NK-92 (cell line): ENCODE measurements at regions not wholly inside any gene's neighbourhood (a gene's known extent, or its start where the extent isn't known, plus 50 kb on each side); places are given as distances from the start of the nearest gene placed in this dataset.

Experiments used
- DNase-seq: peaks from one replicate; lab custom pipeline; 2025; ENCODE audit not compliant: unreplicated experiment; lab: John Stamatoyannopoulos, UW

DNA sequence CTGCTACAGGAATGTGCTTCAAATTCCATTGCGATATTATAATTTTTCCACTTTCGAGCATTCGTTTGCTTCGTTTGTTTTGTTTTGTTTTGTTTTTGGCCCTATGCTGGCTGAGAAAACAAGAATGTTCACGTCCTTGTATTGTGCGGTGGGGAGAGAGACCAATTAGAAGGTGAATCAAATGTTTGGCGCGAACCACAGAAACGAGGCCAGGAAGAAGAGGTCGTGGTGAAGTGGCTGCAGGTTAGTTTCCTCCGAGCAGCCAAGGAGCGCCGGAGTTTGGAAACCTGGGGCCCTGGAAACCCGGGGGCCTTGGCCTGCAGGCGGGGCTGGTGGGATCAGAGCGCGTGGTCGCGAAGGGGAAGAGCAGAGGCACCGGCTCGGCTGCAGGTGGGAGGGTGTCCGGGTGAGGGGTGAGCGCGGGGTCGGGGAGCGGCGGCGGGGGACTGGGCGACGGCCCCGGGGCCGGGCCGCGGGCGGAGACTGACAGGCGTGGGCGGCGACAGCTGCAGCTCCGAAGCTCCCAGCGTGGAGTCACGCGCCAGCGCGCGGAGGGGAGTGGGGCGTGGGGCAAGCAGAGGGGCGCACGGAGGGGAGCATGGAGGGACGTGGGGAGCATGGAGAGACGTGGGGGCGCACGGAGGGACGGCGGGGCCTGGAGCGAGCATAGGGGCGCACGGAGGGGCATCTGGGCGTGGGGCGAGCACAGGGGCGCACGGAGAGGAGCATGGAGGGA, 141.5 kb upstream of the PDE10A start:
- DNase-seq: no peak

DNA sequence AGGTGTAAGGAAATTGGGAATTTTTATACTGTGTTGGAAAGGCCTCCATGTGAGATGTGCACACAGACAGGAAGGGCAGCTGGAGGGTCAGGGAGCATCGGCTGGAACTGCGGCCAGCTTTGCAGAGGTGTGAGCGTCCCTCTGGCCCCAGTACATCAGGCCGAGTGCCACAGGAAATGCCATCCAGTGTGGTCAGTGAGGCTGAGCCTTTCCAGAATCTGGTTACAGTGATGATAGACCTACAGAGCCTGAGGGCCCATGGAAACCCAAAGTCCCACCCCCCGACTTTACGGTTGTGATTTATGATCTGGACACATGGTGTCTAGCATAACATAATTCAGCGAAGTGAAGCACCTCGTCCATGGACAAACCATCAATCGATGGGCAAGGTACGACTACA, 137.3 kb upstream of the PDE10A start:
- DNase-seq: no peak

- no peak for DNase-seq
Measured at GRCh38 chr6:165799391-165800153, 136.5 kb upstream of the PDE10A start.

DNA sequence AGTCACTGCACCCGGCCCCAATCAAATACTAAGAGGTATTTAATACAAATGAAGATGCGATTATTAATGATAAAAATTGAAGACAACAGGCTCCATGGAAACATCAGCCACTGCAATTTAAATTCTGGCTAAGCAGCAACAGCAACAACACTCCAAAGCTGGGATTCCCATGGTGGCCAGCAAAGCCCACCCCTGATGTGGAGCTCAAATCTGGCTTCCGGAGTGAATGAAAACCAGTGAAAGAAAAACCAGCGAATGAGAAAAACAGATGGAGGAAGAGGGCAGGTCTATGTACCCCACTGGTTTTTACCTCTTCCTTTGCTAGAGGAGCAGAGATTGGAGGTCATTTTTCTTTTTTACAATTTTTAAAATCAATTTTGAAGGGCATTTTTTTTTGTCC, 135.9 kb upstream of the PDE10A start:
- DNase-seq: no peak

GRCh38 chr6:165794179-165794601, 131.1 kb upstream of the PDE10A start:
- DNase-seq: no peak

- no peak for DNase-seq
Measured at GRCh38 chr6:165793287-165793825, 130.3 kb upstream of the PDE10A start.

GRCh38 chr6:165791876-165792437, 128.9 kb upstream of the PDE10A start:
- DNase-seq: no peak

- no peak for DNase-seq
Measured at GRCh38 chr6:165791306-165791705, 128.3 kb upstream of the PDE10A start.

- no peak for DNase-seq
Measured at GRCh38 chr6:165782812-165783211, 119.8 kb upstream of the PDE10A start.

DNA sequence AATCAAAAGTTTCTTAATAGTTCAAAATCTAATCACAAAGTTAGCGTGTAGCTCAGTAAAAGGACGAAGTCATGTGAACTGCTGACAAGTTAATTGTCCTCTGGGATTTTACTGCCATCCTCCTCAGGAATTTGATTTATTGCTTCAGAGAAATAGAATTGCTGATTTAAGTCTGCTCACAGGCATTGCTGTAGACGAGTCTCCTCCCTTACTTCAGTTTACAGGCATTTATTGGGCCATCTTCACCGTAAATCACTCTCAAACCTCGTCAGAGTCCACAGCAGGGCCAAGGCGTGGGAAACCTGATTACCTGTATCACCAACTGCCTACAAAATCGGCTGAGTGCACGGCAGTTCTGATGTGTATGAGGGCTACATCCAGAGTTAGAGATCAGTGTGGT, 119.1 kb upstream of the PDE10A start:
- DNase-seq: no peak

DNA sequence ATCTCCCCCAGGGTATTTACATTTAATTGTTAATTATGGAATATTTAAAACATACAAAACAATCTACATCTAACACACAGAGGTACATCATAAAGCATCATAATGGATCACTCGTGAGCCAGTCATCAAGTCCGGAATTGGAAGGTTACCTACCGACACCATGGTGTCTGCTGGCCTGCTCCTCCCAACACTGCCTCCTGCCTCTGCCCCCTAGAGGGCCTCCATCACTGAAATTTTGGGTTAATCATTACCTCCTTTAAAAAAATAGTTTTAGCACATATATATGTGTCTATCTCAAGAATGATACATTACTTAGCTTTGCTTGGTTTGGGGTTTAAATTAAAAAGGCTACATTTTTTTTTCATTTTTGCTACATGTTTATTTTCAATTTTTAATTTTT, 114.6 kb upstream of the PDE10A start:
- DNase-seq: no peak

DNA sequence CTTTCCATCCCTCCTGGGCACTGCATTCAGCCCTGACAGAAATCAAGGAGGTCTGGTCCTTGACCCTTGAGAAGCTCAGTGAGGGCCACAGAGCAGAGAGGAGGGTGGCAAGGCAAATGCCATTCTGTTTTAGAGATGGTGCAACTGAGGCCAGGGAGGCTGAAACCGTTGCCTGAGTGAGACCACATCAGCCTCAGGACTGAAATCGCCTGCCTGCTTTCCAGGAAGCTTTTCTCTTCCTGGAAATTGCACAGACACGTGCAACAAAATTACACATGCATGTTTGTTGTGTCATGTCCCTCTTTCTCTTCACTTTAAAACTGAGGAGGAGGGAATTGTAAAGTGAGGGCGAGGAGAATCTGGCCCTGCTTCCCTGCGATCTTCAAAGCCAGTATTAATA, 113.7 kb upstream of the PDE10A start:
- DNase-seq: no peak

DNA sequence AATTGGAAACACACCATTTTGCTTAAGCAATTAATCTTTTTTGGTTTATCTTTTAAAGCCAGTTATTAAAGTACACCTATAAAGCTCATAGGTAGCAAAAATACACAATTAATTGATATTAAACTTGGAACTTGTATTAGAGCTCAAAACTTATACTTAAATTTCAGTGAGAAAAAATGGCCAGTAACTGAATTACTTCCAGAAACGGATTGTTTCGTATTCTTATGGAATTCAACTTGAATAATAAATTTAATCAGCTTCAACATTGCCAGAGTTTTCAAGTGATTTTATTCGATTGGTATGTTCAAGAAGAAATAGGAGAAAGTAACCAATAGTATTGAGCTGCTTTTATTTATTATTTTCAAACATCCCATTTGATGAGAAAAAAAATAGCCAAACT, 112.7 kb upstream of the PDE10A start:
- no peak for DNase-seq

GRCh38 chr6:165774903-165775601, 112.0 kb upstream of the PDE10A start:
- DNase-seq: no peak

GRCh38 chr6:165770397-165771082, 107.5 kb upstream of the PDE10A start:
- DNase-seq: no peak

DNA sequence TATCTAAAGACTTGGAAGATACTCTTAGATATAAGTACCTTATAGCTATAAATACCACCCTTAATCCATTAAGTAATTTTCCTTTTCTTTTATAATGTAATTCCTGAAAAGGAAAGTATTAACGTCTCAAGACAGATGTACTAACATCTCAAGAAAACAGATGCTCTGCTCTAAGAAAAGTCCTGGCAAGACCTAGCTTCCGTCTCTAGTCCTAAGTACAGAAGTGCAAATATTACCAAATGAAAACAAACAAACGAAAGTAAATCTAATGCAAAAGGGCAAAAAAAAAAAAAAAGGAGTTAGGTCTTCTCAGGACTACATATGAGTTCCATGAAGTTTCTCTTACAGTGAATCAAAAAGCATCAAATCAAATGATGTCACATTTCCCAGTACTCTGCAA, 106.8 kb upstream of the PDE10A start:
- no peak for DNase-seq

- no peak for DNase-seq
Measured at GRCh38 chr6:165769401-165769800, 106.4 kb upstream of the PDE10A start.

DNA sequence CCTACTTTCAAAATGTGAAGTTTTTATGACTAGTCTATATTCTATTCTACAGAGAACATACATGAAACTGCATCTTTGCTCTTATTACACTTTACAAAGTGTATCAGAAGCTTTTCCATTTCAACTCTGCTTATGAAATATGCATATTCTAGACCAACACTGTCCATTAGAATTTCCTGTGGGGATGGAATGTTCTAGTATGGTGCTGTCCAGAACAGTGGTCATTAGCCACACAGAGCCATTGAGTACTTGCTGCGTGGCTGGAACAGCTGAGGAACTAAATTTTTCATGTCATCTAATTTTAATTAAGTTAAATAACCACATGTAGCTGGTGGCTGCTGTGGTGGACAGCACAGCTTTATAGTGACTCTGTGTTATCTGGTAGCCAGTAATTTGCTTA, 105.9 kb upstream of the PDE10A start:
- DNase-seq: no peak

GRCh38 chr6:165767228-165767627, 104.2 kb upstream of the PDE10A start:
- DNase-seq: no peak

- DNase-seq: no peak
Measured at GRCh38 chr6:165766457-165766856, 103.4 kb upstream of the PDE10A start.

DNA sequence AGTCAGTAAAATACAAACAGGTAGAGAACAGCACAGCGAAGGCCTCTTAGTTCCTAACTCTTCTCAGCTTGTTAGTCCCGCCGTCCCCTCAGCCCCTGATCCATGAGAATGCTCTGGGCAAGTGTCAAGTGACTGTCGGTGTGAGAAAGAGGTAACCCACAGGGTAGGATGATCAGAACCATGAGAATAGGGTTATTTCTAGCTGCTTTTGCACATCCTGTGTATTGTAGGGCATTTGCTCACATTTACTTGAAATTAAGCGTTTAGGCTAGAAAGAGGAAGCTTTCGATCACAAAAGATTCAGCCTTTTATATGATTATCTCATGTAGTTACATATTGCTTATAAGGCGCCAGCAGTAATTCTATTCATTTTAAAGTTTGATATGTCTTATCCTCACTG, 103.0 kb upstream of the PDE10A start:
- DNase-seq: no peak
